ENCODE measurements at regions not wholly inside any gene's neighbourhood (a gene's known extent, or its start where the extent isn't known, plus 50 kb on each side); places are given as distances from the start of the nearest gene placed in this dataset.

- TF ChIP-seq EZH2 (IDR thresholded peaks at IDR 0.05; ENCODE audit: borderline replicate concordance, insufficient read depth, low read depth, low read length, poor library complexity, severe bottlenecking) (no peak), CTCF (IDR thresholded peaks at IDR 0.05) (no peak)
Measured at GRCh38 chr7:79590391-79590790, 136.9 kb upstream of the MAGI2 start.

Measured in B cell (primary cell).